CD4-positive, alpha-beta T cell treated with Interleukin-17A for 1 hour (primary cell): ENCODE measurements at regions not wholly inside any gene's neighbourhood (a gene's known extent, or its start where the extent isn't known, plus 50 kb on each side); places are given as distances from the start of the nearest gene placed in this dataset.
"Not testable (repeated sequence)": the region's sequence is repeated elsewhere in the genome, so short reads cannot be mapped to it uniquely, and the experiment has no call there.

ENCODE experiments used
- DNase-seq: peaks from one replicate; pipeline ENCODE4 v3.0.0-alpha.2; 2020

DNA sequence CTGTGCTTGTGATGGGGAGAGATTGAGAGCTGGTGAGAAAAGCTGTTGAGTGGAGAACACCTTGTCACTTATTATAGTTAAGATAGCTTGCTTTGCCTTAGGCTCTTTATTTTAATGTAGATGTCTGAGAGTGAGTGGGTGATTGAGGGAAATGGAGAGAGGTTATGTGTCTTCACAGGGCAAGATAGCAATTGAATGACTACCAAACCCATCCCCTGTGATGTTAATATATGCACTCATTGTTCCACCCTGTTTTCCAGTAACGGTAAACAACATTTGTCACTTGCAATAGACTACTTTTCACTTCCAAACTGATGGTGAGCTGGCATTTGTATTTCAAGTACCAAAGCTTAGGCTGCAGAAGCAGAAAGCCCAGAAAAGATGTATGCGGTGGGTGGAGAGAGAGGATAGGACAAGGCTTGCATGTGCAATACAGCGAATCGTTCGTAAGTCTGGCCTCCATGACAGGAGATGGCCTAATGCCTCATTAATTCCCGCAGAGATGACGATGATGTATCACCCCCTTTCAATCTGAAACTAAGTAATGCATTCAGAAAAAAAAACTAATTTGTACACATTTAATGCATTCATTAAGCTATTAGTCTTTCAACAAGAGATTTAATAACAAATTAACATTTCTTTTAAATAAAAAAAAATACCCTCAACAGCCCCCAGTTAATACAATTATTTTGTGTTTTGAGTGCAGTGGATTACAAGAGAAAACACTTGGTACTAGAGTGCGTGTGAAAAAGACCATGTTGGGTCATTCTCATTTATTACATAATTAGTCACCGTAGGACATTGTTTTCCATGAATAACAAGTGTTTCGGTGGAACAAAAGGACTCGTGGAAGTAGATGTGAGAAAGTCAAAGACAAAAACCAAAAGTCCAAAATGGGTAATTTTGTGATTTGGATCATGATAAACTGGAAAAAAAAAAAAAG lies 699.0 kb downstream of the BRINP1 start:
- DNase-seq = no peak

GRCh38 chr9:118674942-118675341 lies 694.3 kb downstream of the BRINP1 start:
- DNase-seq = no peak

DNA sequence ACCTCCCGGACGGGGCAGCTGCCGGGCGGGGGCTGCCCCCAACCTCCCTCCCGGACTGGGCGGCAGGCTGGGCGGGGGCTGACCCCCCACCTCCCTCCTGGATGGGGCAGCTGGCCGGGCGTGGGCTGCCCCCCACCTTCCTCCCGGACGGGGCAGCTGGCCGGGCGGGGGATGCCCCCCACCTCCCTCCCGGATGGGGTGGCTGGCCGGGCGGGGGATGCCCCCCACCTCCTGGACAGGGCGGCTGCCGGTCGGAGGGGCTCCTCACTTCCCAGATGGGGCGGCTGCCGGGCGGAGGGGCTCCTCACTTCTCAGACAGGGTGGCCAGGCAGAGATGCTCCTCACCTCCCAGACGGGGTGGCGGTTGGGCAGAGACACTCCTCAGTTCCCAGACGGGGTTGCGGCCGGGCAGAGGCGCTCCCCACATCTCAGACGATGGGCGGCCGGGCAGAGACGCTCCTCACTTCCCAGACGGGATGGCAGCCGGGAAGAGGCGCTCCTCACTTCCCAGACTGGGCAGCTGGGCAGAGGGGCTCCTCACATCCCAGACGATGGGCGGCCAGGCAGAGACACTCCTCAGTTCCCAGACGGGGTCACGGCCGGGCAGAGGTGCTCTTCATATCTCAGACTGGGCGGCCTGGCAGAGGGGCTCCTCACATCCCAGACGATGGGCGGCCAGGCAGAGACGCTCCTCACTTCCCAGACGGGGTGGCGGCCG lies 691.1 kb downstream of the BRINP1 start:
- DNase-seq = not testable (repeated sequence)

- no peak for DNase-seq
Measured at GRCh38 chr9:118686959-118687358, 682.3 kb downstream of the BRINP1 start.

GRCh38 chr9:118689280-118689679 lies 680.0 kb downstream of the BRINP1 start:
- DNase-seq = no peak

DNA sequence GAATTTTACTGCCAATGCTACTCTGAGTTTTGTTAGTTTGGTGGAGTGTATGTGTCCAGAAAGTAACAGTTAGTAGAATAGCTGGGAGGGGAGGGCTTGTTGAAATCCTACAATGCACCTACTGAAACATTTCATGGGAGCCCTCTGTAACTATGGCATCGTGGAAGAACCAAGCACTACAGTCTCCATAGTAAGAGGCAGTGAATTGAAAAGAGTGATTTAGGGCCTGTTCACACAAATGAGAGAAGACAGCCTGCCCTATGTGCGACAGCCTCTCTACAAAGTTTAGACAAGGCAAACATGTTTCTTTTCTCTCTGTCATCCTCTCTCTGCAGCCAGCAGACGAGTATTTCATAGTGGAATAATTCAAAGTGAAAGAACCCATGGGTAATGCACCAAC lies 676.6 kb downstream of the BRINP1 start:
- DNase-seq = no peak

DNA sequence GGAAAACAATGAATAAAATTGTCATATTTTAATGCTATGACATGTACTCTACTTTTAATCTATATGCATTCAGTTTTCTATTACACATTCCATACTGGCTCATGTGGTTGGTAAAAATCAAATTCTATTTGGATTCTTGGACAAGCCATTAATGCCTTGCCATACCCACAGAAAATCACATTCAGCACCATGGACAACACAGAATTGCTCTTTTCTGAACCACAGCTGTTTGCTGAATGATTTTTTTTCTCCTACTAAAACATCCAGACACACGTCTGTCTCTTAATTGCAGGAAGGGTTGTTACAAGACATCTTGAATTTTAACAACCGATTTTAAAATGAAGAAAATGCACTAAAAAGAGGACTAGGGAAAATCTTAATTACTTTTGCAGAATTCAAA lies 675.6 kb downstream of the BRINP1 start:
- no peak for DNase-seq

DNA sequence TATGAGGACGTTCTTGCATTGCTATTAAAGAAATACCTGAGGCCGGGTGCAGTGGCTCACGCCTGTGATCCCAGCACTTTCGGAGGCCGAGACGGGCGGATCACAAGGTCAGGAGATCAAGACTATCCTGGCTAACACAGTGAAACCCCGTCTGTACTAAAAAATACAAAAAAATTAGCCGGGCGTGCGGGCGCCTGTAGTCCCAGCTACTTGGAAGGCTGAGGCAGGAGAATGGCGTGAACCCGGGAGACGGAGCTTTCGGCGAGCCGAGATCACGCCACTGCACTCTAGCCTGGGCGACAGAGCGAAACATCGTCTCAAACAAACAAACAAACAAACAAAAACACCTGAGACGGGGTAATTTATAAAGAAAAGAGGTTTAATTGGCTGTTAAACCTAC lies 674.0 kb downstream of the BRINP1 start:
- not testable (repeated sequence) for DNase-seq

DNA sequence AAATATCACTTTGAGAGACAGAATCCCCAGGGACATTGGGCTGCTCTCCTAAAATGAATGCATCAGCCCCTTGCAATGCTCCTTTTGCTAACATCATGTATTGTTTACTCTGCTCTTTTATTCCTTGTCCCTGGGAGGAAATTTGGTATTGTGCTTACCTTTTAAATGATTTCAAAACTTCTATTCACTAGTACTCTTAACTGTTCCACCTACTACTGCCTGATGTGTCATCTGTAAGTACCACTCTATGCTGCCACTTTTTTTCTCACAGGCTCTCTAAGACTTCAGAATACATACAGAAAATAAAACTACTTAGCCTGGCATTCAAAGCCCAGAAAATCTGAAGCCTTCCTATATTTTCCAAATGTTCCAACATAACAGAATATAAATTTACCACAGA lies 667.2 kb downstream of the BRINP1 start:
- no peak for DNase-seq

DNA sequence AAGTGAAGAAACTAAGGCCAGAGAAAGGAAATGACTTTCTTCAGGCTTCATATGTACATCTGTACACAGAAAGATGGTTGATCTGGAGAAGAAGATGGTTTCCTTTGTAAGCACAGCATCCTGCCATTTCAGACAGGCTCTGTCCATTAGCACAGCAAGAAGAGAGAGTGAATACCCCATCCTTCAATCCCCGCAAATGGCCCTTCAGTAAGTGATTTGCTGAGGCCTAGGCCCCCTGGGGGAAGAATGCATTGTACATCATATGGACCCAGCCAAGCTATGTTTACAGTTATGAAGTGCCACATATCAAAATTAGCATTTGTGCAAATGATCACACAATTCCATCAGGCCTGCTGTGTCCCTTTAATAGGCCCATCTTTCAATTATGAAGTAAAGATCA lies 657.4 kb downstream of the BRINP1 start:
- DNase-seq = no peak

DNA sequence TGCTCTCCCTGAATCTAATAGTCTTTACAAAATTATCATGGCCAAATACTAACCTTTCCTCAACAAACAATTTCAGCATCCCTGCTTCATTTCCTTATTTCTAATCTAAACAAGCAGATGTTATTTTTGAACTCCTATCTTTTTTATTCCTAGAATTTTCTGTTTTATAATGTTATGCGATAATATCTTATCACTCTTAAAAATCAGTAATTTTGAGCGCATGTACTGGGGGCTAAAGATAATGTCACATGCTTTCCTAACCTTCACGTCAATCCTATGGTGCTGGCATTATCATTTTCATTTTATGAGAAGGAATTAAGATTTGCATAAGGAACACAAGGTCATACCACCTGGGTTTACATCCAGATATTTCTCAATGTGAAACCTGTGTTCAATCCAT lies 648.0 kb downstream of the BRINP1 start:
- DNase-seq = no peak

DNA sequence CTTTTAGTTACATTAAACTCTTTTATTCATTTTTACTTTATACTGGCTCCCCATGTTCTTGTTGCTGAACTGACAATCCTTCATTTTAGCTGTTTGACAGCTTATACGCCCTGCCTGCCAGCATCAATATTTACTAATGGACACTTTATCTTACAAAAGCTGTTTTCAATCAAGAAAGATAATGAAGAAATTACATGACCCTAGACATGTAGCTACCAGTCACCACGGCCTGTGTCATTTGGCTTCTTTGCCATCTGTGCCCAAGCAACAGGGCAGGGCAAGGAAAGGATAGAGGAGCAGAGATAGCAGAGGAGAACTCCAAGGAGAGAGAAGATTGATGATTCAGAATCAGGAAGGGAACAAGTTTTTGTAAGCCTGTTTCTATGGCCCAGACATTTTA lies 647.3 kb downstream of the BRINP1 start:
- no peak for DNase-seq

DNA sequence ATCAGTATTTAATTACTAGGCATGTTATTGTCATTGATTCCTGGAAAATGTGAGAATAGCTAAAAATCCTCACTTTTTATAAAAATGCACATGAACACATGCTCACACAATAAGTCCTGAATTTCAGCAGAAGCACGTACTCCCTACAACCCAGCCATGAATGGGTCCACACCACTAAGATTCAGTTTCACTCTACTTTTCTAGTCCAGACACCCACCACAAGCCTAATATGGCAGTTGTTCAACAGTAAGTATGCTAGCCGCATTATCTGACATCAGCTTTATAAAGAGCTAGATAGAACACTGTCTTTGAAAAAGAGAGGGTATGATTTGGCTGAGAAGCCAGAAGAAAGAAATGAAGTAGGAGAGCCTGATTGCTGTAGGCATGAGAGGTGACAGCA lies 639.3 kb downstream of the BRINP1 start:
- no peak for DNase-seq

GRCh38 chr9:118732998-118733397 lies 636.2 kb downstream of the BRINP1 start:
- no peak for DNase-seq

- no peak for DNase-seq
Measured at GRCh38 chr9:118734696-118735095, 634.5 kb downstream of the BRINP1 start.

DNA sequence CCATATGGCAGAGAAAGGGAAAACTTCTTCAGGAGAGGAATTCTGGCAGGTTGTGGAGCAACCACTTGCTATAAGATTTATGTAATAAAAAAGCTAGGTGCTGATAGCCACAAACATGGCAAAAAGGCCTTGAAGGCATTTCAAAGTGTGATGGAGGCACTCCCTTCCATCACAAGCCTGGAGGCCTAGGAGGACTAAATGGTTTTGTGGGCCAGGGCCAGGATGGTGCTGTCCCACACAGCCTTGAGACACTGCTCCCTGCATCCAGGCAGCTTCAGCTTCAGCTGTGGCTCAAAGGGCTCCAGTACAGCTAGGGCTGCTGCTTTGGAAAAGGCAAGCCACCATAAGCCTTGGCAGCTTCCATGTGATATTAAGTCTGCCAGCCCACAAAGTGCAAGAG lies 632.8 kb downstream of the BRINP1 start:
- DNase-seq = no peak

- no peak for DNase-seq
Measured at GRCh38 chr9:118751077-118751847, 618.0 kb downstream of the BRINP1 start.

DNA sequence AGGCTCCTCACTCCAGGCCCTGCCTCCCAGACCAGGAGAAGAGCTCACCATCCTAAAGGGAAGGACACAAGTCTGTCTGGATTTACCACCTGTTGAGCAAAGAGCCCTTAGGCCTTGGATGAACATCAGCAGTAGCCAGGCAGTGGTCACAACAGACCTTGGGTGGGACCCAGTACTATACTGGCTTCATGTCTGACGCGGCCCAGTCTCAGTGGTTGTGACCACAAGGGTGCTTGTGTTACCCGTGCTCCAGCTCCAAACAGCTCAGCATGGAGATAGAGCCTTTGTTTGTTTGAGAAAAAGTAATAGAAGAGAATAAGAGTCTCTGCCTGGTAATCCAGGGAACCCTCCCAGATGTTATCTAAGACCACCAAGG lies 617.4 kb downstream of the BRINP1 start:
- no peak for DNase-seq

DNA sequence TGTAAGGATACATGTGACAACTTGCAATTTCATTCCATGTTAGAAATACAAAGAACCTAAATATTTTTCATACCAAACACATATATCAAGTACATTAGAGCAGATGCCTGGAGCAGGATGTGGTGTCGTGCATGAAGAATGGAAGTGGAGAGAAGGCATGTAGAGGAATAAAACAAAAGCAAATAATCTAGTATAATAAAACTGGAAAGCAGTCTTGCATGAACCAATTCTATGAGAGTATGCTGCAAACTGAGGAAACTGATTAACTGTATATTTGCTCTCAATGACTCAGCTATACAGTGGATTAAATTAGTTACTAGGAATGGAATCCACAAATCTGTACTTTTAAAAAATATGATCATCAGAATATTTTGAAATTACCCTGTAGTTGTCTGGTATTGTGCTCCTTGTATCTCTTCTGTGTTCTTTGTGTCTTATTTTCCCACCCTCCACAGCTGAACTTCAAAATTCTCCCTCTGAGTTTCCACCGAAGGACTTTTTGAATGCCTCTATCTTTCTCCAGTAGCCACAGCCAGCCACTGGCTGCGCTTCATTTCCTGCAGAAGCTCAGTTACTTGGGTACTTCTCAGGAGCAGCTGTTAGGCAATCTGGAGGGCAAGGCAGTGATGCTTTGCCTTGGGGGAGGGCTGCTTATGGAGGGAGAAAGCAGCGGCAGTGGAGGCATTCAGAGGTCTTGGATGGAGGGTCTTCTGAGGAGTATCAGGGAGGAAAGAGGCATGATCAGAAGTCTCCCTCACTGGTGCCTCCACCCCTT lies 608.0 kb downstream of the BRINP1 start:
- DNase-seq = no peak

GRCh38 chr9:118767571-118767970 lies 601.7 kb downstream of the BRINP1 start:
- no peak for DNase-seq

DNA sequence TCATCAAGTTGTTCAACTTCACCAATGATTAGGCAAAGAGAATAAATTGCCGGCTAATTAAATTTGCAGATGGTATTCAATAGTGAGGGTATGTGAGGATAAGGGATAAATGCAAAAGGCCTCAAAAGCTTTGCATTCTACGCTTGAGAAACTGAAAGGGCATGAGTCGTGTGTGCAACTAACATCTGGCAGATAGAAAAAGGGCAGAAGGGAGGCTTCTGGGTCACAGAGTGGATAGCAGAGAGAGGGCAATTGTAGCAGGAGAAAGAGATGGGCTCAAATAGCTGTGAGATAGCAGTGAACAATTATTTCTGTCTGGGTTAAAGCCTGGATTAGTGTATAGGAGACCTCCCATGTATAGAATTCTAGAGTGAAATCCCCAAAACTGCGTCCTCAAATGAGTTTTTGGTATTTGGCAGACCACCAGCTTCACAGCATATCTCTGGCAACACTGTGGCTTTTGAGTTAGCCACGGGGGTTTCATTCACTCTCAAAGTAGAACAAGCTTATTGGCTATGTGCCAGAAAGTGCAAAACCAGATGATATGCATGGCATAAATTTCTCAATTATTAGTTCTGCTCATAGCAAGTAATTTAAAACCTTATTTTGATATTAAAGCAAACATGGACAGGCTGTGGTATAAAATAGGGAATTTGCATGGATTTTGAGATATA lies 586.3 kb downstream of the BRINP1 start:
- no peak for DNase-seq

DNA sequence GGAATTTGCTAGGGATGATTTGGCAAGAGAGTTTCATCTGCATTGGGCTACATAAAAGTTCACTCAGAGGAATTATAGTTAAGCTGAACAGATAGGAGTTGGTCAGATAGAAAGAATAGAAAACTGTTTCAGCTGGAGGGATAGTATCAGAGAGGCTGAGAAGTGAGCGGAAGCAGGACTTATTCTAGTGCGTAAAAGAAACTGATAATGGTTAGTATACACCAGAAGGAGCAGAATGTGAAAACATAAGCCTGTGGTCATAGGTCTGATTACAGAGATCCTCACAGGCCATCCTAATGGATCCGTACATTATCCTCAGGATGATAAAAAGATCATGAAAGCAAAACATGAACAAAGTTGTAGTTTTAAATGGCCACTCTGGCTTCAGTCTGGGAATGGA lies 585.2 kb downstream of the BRINP1 start:
- no peak for DNase-seq
